GM18511 (cell line): ENCODE measurements at regions not wholly inside any gene's neighbourhood (a gene's known extent, or its start where the extent isn't known, plus 50 kb on each side); places are given as distances from the start of the nearest gene placed in this dataset.

ENCODE experiments used
- ATAC-seq: cut with Tn5 transposase; IDR thresholded peaks from one replicate; pipeline ENCODE4 v1.9.1; 2021; ENCODE audit warnings: mild to moderate bottlenecking, moderate library complexity; ENCODE audit not compliant: unreplicated experiment

DNA sequence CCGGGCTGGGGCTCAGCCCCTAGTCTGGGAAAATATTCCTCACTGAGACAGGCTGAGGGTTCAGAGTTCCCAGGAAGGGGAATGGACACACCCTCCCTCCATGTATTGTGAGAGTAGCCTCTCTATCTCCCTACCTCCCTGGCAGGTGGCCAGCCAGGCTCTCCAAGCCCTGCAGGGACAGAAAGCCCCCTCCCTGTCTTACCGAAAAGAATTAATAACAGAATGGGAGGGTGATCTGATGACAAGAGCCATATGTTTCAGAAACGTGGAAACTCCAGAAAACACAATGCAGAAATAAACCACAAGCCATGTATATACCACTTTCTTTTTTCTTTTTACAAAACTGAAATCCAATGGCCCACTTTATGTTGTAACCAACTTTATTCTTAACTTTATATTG, 140.0 kb downstream of the CHST1 start:
- no peak for ATAC-seq

DNA sequence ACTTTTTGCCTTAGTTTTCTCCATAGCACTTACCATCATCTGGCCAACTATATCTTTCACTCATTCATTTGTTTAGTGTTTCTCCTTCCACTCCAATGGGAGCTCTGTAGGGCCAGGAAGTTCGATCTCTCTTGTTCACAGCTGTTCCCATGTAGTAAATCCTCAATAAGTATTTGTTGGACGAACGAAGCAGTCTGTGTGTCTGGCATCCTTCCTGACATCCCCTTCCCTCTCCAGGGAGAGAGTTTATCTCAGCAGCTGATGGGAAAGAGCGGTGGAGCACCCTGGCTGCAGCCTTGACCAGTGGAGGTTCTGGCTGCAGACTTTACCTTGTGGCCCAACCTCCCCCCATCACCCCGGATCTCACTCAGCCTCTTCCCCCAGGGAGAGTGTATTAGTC, 141.7 kb downstream of the CHST1 start:
- ATAC-seq, result no peak

DNA sequence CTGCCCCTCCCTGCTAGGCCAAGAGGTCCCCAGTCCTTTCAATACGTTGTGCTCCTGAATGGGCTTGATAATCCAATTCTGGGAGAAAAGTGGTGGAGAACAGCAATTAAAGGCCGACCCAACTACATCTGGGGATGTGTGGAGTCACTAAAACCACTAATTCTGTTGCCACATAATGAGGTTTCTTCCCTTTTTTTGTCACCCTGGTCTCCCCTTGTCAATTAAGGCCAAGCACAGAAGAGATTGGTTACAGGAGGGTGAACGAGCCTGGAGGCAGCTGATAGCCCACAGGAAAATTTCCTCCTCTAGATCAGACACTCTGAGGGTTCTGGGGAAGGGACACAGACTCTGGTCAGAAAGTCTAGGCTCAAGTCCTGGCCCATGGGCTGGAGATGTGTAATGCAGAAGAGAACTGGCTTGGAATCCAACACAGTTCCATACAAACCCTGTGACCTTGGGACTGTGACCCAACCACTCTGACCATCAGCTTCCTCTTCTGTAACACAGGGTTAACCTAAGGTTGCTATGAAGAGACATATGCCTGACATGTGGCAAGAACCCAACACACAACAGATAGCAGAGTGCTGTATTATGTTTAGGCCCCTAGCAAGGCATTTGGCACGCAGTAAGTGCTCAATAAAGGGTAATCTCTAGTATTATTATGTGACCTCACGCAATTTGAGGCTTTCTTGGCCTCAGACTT, 146.4 kb downstream of the CHST1 start:
- ATAC-seq, result no peak

DNA sequence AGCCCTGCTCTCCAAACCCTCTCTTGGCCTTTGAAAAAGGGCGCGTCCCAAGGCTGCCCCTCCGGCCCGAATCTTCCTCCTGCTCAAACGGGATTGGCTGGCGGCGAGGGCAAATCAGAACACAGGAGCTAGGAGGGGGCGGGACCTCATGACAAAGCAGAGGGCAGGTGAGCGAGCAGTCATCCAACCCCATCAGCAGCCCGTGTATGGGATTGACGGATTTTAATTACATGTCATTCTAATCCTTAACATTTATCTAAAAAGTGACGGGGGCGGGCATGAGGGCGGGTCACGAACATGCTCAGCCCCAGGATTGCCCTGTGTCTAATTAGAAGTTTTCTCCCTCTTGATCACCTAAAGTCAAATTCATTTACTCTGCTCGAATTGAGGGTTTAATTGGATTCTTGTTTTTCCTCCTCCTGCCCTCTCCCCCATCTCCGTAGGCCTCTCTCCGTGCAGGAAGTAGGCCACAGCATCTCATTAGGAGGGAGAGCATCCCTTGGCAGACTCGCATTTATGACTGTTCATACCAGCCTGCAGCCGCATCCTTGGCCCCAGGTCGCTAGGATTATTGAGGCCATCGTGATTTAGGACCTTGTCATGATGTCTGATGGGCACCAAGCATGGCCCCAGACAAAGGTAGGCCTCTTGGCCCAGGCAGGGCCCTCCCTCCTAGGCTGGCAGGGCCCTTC, 147.1 kb downstream of the CHST1 start:
- ATAC-seq, result no peak

DNA sequence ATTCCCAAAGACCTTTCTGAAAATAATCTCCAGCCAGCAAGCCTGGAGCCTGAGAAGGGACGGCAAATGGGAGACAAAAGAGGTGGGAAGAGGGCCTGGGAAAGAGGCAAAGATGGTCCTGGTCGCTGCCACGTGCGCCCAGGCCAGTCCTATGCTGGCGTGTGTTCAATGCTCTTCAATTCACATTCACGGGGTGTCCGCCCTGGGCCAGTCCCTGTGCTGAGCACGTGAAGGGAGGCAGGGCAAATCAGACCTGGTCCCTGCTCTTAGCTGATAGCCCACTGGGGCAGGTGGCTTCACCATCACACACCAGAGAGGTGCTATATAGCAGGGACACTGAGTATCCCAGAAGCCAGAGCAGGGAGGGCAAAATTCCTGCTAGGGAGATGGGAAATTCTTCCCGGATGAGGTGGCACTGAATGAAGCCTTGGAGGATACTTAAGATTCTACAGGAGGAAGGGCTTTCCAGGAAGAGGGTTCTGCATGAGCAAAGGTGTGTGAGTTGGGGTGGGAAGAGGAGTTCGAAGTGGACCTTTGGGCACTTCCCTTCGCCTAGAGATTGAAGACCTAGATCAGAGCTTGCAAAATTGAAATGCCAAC, 148.2 kb downstream of the CHST1 start:
- ATAC-seq, result no peak

DNA sequence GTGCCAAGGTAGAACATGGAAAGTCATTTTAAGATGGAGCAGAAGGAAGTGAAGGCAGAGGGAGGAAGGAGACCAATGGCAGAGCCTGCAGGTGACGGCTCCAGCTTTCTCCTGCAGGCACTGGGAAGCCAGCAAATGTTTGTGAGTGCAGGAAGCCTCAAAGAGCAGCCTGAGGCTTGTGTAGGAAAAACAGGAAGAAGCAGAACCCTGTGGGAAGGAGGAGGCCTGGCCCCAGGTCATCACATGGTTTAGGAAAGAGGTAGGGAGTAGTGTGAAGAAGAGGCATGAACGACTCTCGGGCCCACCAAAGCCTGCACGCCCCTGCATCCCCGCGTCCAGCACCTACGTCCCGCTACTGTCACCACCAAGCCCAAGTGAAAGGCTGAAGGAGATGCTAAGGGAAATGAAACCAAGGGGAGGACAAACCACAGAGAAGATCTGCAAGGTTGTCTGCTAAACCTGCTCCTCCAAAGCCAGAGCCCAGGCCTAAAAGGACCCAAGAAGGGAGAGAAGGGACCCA, 151.5 kb downstream of the CHST1 start:
- ATAC-seq, result no peak

DNA sequence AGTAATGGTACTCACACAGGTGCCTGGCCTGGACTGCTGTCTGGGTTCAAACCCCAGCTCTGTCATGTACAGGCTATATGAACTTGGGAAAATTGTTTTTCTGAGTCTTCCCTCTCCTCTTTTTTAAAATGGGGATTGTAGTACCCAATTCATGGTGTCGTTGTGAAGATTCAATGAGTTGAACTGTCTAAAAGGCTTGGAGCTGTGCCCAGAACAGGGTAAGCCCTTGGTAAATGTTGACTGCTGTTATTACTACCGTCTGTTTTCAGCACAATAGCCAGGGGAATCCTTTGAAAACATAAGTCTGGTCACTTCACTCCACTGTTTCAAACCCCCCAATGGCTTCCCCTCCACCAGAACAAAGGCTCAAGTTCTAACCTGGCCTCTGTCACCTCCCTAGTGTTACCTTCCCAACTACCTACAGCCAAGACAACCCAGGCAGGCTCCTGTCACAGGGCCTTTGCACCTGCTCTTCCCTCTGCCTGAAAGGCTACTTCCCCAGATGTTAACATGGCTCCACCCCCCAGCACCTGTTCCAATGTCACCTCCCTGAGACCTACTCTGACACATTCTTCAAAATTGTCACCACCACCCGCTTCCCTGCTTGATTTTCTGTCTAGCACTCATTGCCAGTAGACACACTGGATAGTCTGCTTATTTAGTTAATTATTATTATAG, 152.8 kb downstream of the CHST1 start:
- ATAC-seq, result no peak

DNA sequence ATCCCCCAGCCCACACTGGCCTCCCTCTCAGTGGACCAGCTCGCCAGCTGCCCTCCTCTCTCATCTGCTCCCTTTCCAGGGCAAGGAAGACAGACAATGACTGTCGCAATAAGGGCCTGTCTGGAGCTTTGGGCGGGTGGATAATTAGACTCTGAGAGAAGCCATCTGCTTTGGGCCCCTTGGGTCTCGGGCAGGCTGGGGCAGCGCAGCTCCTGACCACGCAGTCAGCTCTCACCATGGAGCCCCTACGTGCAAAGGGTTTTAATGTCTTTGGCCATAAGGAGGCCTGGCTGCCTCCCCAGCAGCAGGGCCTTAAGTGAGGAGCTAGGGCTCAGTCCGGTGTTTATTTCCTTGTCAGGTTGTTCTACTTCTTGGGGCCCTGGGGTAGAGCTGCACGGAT, 153.9 kb downstream of the CHST1 start:
- ATAC-seq, result no peak

DNA sequence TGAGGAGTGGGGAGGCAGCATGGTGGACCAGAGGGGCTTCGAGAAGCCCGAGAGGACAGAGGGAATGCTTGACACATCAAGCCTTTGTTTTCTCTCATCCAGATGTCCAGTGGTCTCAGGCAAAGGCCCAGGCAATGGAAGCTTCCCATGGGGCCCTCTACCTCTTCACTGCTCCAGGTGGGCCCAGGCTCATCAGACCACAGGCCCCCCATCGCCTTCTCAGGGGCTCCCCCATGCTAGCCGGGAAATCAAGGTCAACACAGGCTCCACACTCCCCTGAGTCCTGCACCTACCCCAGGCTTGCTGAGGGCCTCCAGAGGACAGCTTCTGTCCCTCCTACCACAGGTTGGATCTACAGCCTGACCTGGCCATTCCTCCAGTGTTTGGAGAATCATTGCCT, 157.5 kb downstream of the CHST1 start:
- no peak for ATAC-seq

DNA sequence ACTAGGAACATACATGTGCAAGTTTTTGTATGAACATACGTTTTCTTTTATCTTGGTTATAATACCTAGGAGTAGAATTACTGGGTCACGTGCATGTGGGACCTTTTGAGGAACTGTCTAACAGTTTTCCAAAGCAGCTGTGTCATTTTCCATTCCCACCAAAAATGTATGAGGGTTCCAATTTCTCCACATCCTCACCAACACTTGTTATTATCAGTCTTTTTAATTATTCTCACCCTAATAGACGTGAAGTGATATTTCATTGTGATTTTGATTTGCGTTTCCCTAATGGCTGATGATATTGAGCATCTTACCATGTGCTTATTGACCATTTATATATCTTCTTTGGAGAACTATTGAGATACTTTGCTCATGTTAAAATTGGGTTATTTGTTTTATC, 162.1 kb downstream of the CHST1 start:
- ATAC-seq, result no peak

DNA sequence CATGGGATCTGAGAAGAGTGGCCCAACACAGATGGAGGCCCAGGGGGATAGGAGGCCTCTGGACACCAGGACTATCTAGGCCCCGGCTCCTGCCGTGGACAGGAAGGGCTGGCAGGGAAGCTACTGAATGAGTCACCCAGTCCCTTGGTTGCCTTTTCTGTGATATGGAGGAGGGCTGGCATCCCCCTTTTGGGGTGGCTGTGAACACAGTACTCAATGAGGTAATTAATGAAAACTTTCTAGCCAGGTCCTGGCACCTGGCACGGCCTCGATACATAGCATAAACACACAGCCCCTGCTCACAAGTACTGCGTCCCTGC, 163.2 kb downstream of the CHST1 start:
- no peak for ATAC-seq

DNA sequence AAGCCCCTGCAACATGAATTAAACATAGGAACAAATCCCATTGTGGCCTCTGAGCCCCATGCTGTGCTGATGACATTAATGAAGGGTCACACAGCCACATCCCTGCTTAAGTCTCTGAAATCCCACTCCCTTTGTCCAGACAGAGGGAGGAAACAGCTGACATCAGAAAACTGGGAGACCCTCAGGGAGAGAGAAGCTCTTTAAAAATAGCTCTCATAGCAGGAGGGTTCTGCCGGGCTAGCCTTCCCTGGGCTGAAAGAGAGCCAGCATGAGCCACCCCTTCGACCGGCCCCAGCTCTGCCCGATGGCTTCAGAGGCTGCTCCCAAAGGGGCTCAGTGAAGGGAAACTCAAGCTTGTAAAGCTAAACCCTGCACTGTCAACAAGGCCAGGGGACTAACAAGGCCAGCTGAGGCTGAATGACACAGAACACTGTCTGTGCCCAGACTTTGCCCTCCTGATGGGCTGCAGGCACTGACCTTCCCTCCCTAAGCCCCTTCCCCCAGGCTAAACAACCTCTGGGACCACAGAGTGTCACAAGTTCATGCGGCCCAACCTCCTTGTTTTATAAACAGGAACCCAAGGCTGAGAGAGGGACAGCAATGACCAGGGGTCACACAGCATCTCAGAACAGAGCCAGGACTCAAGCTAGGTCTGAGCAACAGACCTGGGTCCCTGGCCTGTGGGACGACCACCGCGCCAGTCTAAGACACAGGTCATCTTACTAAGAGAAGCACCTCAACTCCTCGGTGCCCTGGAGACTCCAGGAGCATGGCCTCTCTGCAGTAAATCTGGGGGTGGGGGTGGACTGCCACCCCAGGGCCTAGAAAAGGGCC, 163.8 kb downstream of the CHST1 start:
- no peak for ATAC-seq

DNA sequence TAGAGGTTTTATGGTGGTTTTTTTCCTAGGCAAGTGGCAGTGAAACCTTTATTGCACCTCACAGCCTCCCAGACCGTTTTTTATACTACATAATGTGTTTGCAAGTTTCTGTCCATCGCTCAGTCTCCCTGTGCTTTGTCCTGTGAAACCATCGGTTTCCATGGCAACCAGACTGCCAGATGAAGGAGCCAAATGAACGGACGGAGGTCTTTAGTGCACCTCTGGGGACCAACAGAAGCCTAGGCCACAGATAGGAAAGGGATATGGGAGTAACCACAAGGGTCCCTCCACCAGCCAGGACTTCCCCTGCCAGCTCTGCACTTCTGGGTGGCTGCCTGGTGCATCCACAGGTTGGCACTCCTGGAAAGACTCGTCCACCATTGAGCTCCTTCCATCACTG, 165.0 kb downstream of the CHST1 start:
- ATAC-seq, result no peak

DNA sequence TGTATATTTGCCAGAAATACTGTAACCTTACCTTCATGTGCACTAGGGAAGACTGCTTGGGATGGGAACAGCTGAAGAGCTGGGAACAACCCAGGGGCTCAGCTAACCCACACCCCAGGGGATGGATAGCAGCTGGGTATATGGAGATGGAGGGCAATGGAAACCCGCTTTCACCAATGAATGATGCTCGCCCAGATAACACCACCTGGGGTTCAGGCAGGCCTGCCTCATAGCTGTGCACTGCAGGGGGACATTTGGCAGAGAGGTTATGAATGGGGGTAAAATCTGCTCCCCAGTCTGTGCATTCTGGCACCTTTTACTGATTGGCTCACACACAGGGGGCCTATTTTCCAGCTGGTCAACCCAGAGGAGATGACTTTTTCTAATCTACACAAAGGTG, 170.7 kb downstream of the CHST1 start:
- no peak for ATAC-seq

DNA sequence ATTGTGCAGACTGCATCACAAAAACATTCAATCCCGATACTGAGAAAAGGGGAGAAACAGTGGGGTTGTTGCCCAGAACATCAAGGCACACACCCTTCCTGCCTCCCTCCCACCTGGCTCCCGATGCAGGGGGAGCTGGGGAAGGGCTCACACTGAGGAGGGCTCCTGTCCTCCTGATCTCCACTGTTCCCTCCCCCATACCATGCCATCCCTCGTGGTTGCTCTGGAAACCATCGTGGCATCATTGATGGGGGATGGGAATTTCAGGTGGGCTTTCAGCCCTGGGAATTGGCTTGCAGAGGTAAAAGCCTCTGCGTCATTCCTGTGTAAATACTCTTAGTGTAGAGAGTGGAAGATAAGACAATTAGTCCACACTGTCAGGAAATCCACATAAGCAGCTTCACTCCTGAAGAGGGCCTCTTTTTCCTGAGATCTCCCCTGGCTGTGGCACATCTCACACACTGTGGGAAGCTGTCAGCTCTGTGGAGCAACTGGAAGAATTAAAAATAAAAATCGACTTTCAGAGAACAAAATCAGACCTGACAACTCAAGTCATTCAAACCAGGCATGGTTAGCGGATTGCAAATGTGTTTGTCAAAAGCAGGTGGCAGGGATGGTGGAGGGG, 176.0 kb downstream of the CHST1 start:
- ATAC-seq, result no peak

DNA sequence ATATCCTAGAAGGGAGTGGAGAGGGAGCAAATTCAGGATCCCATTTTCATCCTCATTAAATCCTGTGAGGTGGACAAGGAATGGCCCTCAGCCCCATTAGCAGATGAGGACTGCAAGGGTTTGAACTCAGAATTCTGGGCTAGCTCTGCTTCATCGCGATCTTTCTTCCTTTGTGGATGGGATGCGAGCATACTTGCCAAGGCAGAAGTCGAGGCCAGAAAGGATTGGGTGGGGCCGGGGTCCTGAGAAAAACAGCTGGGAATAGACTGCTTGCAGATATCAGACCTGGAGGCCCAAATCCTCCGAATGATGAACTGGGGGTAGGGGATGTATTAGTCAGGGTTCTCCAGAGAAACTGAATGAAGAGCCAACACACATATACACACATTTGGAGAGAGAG, 179.0 kb downstream of the CHST1 start:
- ATAC-seq, result no peak

DNA sequence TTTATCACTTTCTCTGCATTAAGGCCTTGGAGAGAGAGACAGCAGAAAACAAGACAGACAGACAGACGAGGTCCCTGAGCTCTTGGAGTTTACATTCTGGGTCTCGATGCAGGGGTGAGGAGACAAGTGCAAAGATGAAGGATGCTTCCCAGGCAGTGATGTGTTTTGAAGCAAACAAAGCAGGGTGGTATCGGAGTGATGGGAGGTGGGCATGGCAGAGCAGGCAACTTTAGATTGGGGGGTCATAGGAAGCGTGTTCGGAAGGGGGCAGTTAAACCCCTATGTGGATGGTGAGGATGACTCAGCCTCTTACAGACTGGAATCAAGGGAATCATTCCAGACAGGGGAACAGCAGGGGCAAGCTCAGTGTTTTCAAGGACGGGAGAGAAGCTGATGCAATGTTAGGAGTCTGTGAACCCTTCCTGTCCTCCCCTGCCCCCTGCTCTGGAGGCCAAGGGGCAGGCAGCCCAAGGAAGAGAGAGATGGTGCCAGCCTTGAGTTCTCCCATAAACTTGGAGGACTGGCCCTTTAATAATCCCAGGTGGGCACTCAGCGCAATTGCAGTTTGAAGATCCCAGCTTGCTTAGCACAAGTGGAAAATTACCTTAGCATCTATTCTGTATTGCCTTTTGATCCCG, 180.2 kb downstream of the CHST1 start:
- ATAC-seq, result no peak

DNA sequence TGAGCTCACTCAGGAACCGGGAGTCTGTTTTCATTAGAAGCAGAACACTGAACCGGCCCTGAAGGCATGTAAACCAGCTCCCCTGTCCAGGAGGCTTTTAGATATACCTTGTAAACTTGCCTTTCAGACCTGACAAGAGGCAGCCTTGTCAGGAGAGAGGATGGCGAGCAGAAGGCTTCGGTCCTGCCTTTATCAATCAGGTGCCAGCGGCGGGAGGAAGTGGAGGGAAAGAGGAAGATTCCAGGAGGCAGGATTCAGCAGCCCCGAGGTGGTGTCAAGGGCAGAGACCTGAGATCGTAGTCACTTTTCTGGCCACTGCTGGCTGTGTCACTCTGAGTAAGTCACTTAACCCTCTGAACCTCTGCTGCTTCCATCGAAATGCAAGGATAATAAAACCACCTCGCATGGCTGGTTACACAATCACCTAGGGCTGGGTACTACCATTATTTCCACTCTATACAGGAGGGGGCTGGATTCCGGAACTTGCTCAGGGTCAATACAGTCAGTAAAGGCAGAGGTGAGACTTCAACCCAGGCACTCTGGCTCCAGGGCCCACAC, 181.0 kb downstream of the CHST1 start:
- no peak for ATAC-seq

DNA sequence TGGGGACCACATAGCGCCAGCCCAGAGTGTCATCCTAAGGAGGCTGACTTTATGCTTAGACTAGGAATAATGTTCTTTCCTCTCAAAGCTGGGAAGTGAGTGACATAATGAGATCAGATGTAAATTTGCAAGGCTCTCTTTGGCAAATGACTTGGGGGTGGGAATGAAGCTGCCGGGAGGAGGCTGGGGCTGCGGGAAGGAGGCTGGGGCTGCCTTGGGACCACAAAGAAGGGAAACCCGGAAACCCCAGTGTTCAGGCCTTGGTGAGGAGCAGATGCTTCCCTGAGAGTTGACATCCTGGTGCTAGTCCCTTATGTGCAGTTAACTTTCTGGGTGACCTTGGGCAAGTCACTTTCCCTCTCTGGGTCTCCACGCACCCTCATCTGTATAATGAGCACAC, 182.0 kb downstream of the CHST1 start:
- ATAC-seq, result no peak

DNA sequence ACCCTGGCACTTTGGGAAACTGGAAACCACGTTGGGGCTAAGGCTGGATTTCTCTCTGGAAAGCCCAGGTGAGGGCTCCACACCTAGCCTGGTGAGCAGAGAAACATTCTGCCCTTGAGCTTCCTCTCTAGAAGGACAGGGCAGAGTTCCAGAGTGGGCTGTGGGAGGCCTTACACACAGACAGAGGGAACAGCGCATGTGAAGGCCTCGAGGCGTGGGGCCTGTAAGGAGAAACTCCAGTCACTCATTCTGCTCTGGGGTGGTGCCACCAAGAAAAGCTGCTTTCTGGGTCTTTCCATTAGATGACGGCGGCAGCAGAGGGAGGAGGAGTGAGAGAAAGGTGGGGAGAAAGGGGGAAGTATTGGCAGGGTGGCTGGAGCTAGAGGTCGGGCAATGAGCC, 183.1 kb downstream of the CHST1 start:
- ATAC-seq, result no peak
